ENCODE measurements at regions not wholly inside any gene's neighbourhood (a gene's known extent, or its start where the extent isn't known, plus 50 kb on each side); places are given as distances from the start of the nearest gene placed in this dataset.
"Not testable (repeated sequence)": the region's sequence is repeated elsewhere in the genome, so short reads cannot be mapped to it uniquely, and the experiment has no call there.

DNA sequence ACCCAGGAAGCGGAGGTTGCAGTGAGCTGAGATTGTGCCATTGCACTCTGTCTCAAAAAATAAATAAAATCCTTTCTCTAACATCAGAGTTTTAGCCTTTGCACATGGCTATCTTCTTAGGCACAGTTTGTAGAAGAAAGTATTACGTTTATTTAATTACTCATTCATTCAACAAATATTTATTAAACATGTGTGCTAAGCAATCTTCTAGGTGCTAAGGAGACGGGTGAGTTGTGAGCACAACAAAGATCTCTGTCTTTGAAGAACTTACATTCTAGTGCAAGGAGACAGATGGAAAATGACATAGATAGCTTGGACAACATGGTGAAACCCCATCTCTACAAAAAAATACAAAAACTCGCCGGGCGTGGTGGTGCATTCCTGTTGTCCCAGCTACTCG, 122.3 kb upstream of the MYO10 start:
- no peak for ATAC-seq
- DNase-seq, result no peak
- Mint-ChIP-seq H3K9me3 (no peaks in the 10 kb centered on the region), H3K27me3 (ENCODE audit: low read depth) (no peaks in the 10 kb centered on the region), H3K4me1 (ENCODE audit: low read depth) (no peaks in the 10 kb centered on the region), H3K4me3 (no peak overlapping the region), H3K36me3 (ENCODE audit: insufficient read depth) (no peaks in the 10 kb centered on the region)

DNA sequence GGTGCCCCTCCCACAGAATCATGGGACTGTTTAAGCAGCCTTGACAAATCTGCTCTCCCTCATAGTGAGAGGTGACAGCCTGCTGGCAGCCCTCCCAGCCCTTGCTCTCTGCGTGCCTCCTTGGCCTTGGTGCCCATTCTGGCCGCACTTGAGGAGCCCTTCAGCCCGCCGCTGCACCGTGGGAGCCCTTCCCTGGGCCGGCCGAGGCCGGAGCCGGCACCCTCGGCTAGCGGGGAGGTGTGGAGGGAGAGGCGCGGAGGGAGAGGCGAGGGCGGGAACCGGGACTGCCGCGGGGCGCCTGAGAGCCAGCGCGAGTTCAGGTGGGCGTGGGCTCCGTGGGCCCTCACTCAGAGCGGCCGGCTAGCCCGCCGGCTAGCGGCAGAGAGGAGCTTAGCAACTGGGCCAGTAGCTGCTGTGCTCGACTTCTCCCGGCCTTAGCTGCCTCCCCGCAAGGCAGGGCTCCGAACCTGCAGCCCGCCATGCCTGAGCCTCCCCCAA, 125.9 kb upstream of the MYO10 start:
- no peak for DNase-seq
- no peaks in the 10 kb centered on the region for H3K4me1 Mint-ChIP-seq (ENCODE audit: low read depth)
- no peaks in the 10 kb centered on the region for H3K36me3 Mint-ChIP-seq (ENCODE audit: insufficient read depth)
- no peaks in the 10 kb centered on the region for H3K9me3 Mint-ChIP-seq
- no peak for ATAC-seq
- no peaks in the 10 kb centered on the region for H3K27me3 Mint-ChIP-seq (ENCODE audit: low read depth)
- no peak overlapping the region for H3K4me3 Mint-ChIP-seq

DNA sequence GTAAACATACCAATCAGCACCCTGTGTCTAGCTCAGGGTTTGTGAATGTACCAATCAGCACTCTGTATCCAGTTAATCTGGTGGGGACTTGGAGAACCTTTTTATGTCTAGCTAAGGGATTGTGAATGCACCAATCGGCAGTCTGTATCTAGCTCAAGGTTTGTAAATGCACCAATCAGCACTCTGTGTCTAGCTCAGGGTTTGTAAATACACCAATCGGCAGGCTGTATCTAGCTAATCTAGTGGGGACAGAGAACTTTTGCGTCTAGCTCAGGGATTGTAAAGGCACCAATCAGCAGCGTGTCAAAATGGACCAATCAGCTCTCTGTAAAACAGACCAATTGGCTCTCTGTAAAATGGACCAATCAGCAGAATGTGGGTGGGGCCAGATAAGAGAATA, 126.7 kb upstream of the MYO10 start:
- H3K4me3 Mint-ChIP-seq; H3K4me1 Mint-ChIP-seq (ENCODE audit: low read depth); ATAC-seq; H3K36me3 Mint-ChIP-seq (ENCODE audit: insufficient read depth); H3K27me3 Mint-ChIP-seq (ENCODE audit: low read depth); DNase-seq; H3K9me3 Mint-ChIP-seq: not testable (repeated sequence)

DNA sequence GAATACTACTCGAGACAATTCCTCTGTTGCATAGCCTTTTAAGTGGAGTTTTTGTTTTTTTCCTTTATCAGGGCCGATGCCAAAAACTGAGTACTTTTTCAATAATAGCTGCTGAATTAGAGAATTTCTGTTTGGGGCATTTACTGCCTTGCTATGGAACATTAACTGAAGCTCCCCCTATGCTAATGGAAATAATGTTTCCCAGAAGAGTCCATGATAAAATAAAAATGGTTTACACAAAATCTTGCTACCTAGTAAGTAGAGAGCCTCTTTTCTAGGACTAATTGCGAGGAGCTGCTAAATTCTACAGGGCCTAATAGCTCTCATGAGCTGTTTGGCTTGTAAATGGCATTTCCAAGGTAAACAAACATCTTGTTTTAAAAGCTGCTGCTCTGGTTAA, 128.2 kb upstream of the MYO10 start:
- DNase-seq (no peak), ATAC-seq (no peak)
- no peaks in the 10 kb centered on the region for H3K36me3 Mint-ChIP-seq (ENCODE audit: insufficient read depth)
- H3K9me3 Mint-ChIP-seq, result no peaks in the 10 kb centered on the region
- no peaks in the 10 kb centered on the region for H3K27me3 Mint-ChIP-seq (ENCODE audit: low read depth)
- H3K4me3 Mint-ChIP-seq, result no peak overlapping the region
- no peaks in the 10 kb centered on the region for H3K4me1 Mint-ChIP-seq (ENCODE audit: low read depth)

DNA sequence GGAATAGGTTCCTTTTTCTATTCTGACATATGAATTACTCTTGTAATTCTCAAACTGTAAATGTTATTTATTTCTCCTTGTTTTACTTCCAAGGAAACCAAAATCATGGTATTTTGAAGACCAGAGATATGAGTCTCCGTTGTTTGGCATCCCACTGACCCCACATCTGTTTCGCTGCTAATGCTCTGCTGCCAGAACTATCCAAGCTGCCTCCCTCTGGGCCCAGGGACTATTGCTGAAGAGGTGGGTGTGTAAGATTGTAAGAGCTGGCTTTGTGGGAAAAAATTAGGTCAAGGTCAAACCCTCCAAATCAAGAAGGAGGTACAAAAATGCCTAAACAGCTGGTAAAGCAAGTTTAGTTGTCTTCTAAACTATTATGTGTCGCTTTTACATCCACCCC, 129.4 kb upstream of the MYO10 start:
- Mint-ChIP-seq H3K27me3 (ENCODE audit: low read depth) (no peaks in the 10 kb centered on the region), H3K4me1 (ENCODE audit: low read depth) (no peaks in the 10 kb centered on the region), H3K4me3 (no peak overlapping the region), H3K9me3 (no peaks in the 10 kb centered on the region), H3K36me3 (ENCODE audit: insufficient read depth) (no peaks in the 10 kb centered on the region)
- DNase-seq, result no peak
- ATAC-seq, result no peak

DNA sequence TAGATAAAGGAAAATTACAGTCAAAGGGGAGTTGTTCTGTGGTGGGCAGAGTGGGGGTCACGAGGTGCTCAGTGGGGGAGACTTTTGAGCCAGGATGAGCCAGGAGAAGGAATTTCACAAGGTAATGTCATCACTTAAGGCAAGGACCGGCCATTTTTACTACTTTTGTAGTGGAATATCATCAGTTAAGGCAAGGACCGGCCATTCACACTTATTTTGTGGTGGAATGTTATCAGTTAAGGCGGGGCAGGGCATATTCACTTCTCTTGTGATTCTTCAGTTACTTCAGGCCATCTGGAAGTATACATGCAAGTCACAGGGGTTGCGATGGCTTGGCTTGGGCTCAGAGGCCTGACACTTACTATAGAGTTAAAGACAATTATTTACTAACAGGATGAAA, 129.9 kb upstream of the MYO10 start:
- not testable (repeated sequence) for H3K27me3 Mint-ChIP-seq (ENCODE audit: low read depth); H3K4me3 Mint-ChIP-seq; ATAC-seq; H3K9me3 Mint-ChIP-seq; DNase-seq; H3K36me3 Mint-ChIP-seq (ENCODE audit: insufficient read depth); H3K4me1 Mint-ChIP-seq (ENCODE audit: low read depth)

DNA sequence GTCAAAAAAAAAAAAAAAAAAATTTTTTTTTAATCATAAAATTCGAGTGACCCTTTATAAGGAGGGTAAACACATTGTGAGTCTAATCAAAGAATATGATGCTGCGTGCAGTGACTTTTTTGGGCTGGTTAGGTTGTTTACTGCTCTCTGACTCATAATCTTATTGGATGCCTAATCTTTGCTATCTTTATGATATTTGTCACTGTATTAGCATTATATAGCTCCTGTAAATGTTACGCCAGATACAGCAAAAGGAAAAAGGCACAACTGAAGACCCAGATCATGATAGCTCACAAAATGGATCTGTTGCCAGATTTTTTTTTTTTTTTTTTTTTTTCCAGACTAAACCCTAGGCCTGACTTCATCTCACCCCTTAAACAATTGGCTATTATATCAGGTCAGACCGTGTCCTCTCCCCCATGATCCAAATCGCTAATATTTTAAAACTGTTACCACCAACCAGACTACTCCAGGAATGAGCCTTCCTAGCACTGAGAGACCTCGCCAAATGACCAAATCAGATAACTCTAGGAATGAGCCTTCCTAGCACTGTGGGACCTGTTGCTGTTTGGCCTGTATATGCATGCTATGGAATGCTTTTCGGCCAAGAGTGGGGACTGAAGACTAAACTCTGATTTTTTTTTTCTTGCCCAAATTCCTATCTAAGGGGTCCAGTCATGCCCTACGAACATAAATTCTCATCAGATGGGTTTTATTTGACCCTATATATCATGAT, 131.7 kb upstream of the MYO10 start:
- Mint-ChIP-seq H3K4me3 (no peak overlapping the region), H3K27me3 (ENCODE audit: low read depth) (no peaks in the 10 kb centered on the region), H3K9me3 (peaks cover 8% of the 10 kb centered on the region), H3K4me1 (ENCODE audit: low read depth) (no peaks in the 10 kb centered on the region), H3K36me3 (ENCODE audit: insufficient read depth) (no peaks in the 10 kb centered on the region)
- ATAC-seq (no peak), DNase-seq (no peak)

DNA sequence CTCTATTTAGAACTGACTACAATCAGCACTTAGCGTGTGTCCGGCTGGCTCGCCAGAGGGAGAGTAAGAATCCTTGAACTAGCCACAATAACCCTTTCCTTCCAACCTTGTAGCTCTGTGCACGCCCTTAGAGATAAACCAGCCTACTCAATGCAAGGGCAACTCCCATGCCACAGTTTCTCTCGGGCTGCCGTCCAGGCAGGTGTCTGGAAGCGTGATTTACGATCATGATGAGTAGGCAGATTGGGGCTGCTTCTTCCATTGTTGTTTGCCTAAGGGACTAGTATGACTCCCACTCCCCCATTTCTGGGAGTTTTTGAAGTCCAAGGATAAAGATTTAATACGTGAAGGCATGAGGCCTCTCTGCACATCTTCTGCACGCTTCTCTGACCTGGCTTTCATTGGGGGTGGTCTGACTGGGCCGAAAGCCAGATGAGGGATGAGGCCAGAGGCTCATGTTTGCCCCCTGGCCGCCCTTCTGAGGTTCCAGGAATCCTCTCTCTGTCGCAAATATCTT, 134.0 kb upstream of the MYO10 start:
- Mint-ChIP-seq H3K4me1 (ENCODE audit: low read depth) (no peaks in the 10 kb centered on the region), H3K9me3 (peaks cover 10% of the 10 kb centered on the region), H3K4me3 (no peak overlapping the region), H3K27me3 (ENCODE audit: low read depth) (no peaks in the 10 kb centered on the region), H3K36me3 (ENCODE audit: insufficient read depth) (no peaks in the 10 kb centered on the region)
- ATAC-seq (no peak), DNase-seq (no peak)

DNA sequence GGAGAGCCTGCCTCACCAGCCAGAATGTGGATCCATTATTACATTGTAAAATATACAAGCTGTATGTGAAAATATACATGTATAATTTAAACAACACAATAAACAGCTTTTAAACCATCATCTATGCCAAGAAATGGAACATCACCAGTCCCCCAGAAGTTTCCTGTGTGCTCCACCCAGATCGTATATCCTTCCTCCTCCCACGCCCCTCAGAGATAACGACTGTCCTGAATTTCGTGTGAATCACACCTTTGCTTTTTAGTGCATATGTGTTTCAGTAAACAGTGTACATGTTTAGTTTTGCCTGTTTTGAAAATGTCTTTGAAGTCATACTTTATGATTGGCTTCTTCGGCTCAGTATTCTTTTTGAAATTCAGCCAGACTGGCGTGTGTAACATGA, 134.6 kb upstream of the MYO10 start:
- no peaks in the 10 kb centered on the region for H3K27me3 Mint-ChIP-seq (ENCODE audit: low read depth)
- H3K4me1 Mint-ChIP-seq (ENCODE audit: low read depth), result no peaks in the 10 kb centered on the region
- ATAC-seq (no peak), DNase-seq (no peak)
- no peaks in the 10 kb centered on the region for H3K36me3 Mint-ChIP-seq (ENCODE audit: insufficient read depth)
- H3K4me3 Mint-ChIP-seq, result no peak overlapping the region
- H3K9me3 Mint-ChIP-seq, result peaks cover 10% of the 10 kb centered on the region

DNA sequence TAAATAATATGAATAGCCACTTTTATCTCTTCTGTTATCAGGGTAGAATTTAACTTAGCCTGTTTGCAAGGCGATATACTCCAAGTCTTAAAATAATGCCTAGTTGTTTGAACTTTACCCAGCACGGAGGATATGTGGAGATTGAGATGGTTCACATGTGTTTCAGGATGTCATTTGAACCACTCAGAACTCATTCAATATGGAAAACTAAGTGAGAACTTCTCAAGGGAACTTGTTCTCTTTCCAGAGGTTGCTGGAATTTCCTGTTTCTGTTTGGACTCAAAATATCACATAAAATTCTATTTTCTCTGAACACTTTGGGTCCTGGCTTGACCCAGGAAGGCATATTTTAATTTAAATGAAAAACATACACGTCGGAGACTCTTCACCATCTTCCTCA, 139.1 kb upstream of the MYO10 start:
- H3K4me3 Mint-ChIP-seq, result no peak overlapping the region
- no peaks in the 10 kb centered on the region for H3K4me1 Mint-ChIP-seq (ENCODE audit: low read depth)
- DNase-seq (no peak), ATAC-seq (no peak)
- no peaks in the 10 kb centered on the region for H3K36me3 Mint-ChIP-seq (ENCODE audit: insufficient read depth)
- no peaks in the 10 kb centered on the region for H3K27me3 Mint-ChIP-seq (ENCODE audit: low read depth)
- peaks cover 10% of the 10 kb centered on the region for H3K9me3 Mint-ChIP-seq

DNA sequence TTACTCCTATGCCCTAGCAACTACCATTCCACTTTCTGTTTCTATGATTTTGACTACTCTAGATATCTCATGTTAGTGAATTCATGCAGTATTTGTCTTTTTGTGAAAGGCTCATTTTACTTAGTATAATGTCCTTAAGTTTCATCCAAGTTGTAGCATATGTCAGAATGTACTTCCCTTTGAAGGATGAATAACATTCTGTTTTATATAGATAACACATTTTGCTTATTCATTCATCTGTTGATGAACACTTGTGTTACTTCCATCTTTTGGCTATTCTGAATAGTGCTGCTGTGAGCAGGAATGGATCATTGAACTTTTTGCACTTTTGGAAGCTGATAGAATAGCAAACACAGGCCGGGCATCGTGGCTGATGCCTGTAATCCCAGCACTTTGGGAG, 140.2 kb upstream of the MYO10 start:
- Mint-ChIP-seq H3K4me3 (no peak overlapping the region), H3K4me1 (ENCODE audit: low read depth) (no peaks in the 10 kb centered on the region), H3K36me3 (ENCODE audit: insufficient read depth) (no peaks in the 10 kb centered on the region), H3K9me3 (peaks cover 6% of the 10 kb centered on the region), H3K27me3 (ENCODE audit: low read depth) (no peaks in the 10 kb centered on the region)
- DNase-seq, result no peak
- no peak for ATAC-seq

DNA sequence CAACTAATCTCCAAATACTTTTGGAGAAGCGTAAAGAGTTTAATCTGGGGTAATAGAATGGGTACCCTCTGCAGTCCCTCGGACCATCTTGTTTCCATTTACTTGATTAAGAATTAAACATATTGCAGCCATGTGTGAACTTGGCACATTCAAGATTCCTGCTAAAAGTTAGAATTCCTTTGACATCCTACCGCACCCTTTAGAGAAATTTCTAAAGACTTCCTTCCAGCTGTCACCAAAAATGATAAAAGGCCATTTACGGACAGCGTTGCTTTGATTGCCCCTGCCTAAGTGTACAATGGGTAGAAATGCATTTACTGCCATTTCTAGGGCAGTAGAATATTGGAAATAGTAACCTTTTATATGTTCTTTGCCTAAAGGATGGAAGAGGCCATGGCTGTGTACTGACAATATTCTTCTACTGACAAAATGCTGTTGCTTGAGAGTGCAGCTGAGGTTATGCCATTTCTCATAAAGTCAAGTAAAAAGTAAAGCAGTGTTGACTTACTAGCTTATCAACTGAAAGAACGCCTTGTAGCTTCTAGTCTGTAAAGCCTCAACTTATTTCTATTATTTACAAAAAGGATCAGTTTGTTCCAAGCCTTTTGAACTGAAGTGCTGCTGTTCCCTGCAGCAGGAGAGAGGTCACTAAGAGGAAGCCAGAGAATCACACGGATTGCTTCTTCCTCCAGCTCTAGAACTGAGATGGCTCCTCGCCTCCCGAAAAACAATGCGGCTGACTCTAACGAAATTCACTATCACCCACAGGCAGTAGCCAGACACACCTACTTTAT, 139.8 kb upstream of the BASP1 start:
- Mint-ChIP-seq H3K4me3 (no peak overlapping the region), H3K9me3 (peaks cover 2% of the 10 kb centered on the region), H3K27me3 (ENCODE audit: low read depth) (no peaks in the 10 kb centered on the region), H3K4me1 (ENCODE audit: low read depth) (no peaks in the 10 kb centered on the region), H3K36me3 (ENCODE audit: insufficient read depth) (no peaks in the 10 kb centered on the region)
- ATAC-seq, result no peak
- DNase-seq, result no peak

DNA sequence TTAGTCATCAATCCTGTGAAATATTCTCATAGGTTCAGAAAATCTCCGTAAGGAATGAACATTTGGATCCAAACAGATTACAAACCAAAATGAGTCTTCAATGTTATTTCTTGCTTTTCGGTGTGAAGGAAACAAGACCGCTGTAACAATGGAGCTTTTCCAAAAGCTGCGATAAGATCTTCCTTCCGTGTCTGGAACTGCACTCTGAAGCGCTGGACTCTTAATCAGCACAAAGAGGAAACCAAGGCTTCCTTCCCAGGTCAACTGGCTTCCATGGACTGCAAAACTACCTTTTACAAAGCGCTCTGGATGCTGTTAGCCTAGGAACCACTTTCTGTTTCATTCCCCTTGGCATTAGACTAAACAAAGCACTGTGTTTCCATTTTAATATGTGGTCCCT, 137.9 kb upstream of the BASP1 start:
- H3K9me3 Mint-ChIP-seq, result no peaks in the 10 kb centered on the region
- no peak for DNase-seq
- no peak for ATAC-seq
- no peak overlapping the region for H3K4me3 Mint-ChIP-seq
- no peaks in the 10 kb centered on the region for H3K4me1 Mint-ChIP-seq (ENCODE audit: low read depth)
- H3K27me3 Mint-ChIP-seq (ENCODE audit: low read depth), result no peaks in the 10 kb centered on the region
- no peaks in the 10 kb centered on the region for H3K36me3 Mint-ChIP-seq (ENCODE audit: insufficient read depth)

DNA sequence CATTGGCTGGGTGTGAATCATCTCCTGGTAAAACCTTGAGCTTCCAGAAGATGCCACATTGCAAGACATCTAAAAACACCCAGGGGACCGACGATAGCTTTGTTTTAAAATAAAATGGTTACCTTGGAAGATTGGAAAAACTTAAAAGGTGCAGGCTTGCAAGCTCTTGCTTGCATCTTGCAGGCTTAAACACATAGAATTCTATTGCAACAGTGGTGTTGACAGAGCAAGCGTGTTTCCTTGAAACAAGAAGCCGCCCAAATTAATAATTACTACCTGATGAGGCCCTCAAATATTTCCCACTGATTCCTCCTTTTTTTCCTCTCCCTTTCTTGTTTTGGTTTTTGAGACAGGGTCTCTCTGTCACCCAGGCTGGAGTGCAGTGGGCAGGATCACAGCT, 137.1 kb upstream of the BASP1 start:
- DNase-seq (no peak), ATAC-seq (no peak)
- H3K4me3 Mint-ChIP-seq, result no peak overlapping the region
- no peaks in the 10 kb centered on the region for H3K36me3 Mint-ChIP-seq (ENCODE audit: insufficient read depth)
- H3K4me1 Mint-ChIP-seq (ENCODE audit: low read depth), result no peaks in the 10 kb centered on the region
- H3K9me3 Mint-ChIP-seq, result no peaks in the 10 kb centered on the region
- peaks cover 2% of the 10 kb centered on the region for H3K27me3 Mint-ChIP-seq (ENCODE audit: low read depth)

DNA sequence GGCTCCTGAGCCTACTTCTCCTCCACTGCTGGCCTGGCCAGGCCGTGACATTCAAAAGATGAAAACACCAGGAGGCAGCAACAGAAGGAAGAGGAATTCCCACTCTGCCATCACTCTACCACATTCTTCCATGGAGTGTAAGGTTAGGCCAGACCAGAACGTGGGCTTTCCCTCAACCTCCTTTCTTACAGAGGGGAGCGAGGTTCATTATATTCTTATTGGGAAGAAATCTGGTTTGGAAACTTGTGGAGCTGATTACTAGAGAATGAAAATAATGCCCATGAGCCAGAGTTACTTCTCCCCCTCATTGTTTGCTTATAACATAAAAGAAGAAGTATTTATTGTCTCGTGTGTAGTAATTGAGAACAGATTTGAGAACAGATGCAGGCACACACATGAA, 136.3 kb upstream of the BASP1 start:
- H3K4me1 Mint-ChIP-seq (ENCODE audit: low read depth), result no peaks in the 10 kb centered on the region
- no peak for DNase-seq
- H3K4me3 Mint-ChIP-seq, result no peak overlapping the region
- peaks cover 2% of the 10 kb centered on the region for H3K27me3 Mint-ChIP-seq (ENCODE audit: low read depth)
- no peaks in the 10 kb centered on the region for H3K9me3 Mint-ChIP-seq
- no peak for ATAC-seq
- H3K36me3 Mint-ChIP-seq (ENCODE audit: insufficient read depth), result no peaks in the 10 kb centered on the region
